ENCODE measurements at regions not wholly inside any gene's neighbourhood (a gene's known extent, or its start where the extent isn't known, plus 50 kb on each side); places are given as distances from the start of the nearest gene placed in this dataset.

DNA sequence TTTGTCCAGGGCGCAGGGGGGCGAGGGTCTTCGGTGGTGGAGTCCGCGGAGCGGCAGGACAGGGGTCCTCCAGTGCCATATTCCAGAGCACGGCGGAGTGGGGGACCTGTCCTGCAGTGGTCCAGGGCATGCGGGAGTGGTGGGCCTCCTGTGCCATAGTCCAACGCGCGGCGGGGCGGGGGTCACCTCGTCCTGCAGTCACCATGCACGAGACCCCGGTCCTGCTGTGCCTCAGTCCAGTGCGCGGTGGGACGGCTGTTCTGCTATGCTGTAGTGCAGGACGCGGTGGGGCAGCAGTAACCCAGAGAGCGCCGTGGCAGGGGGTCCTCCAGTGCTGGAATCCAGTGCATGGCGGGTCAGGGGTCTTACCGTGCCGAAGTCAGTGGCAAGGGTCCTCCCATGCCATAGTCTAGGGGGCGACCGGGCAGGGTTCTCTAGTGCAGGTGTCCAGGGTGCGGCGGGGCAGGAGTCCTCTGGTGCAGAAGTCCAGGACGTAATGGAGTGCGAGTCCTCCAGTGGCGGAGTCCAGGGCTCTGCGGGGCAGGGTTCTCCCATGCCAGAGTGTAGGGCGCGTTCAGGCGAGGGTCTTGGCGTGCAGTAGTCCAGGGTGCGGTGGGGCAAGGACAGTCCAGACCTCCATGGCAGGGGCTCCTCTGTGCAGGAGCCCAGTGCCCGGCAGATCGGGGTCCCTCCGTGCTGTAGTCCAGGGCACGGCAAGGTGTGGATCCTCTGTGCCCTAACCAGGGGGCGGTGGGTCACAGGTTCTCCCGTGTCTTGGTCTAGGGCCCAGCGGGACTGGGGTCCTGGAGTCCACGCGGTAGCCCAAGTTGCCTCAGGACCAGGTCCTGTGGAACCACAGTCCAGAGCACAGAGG is 130.4 kb downstream of the CCDC74A start:
- TF ChIP-seq, protein P1, sequence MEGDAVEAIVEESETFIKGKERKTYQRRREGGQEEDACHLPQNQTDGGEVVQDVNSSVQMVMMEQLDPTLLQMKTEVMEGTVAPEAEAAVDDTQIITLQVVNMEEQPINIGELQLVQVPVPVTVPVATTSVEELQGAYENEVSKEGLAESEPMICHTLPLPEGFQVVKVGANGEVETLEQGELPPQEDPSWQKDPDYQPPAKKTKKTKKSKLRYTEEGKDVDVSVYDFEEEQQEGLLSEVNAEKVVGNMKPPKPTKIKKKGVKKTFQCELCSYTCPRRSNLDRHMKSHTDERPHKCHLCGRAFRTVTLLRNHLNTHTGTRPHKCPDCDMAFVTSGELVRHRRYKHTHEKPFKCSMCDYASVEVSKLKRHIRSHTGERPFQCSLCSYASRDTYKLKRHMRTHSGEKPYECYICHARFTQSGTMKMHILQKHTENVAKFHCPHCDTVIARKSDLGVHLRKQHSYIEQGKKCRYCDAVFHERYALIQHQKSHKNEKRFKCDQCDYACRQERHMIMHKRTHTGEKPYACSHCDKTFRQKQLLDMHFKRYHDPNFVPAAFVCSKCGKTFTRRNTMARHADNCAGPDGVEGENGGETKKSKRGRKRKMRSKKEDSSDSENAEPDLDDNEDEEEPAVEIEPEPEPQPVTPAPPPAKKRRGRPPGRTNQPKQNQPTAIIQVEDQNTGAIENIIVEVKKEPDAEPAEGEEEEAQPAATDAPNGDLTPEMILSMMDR (conservative IDR thresholded peaks at IDR 0.05; ENCODE audit: low read length) = no peak
- TF ChIP-seq EZH2phosphoT487 (IDR thresholded peaks at IDR 0.05; ENCODE audit: borderline replicate concordance, low read depth, low read length) = no peak
